ENCODE measurements at regions not wholly inside any gene's neighbourhood (a gene's known extent, or its start where the extent isn't known, plus 50 kb on each side); places are given as distances from the start of the nearest gene placed in this dataset.

- no peak for TF ChIP-seq EZH2 (IDR thresholded peaks at IDR 0.05; ENCODE audit: low read length, unreplicated experiment)
- TF ChIP-seq EZH2phosphoT487 (IDR thresholded peaks at IDR 0.05; ENCODE audit: borderline replicate concordance, low read length) = no peak
Observed at GRCh38 chr18:52131845-52132244, 208.2 kb upstream of the DCC start.
